Endothelial cell of umbilical vein (primary cell): ENCODE measurements at regions not wholly inside any gene's neighbourhood (a gene's known extent, or its start where the extent isn't known, plus 50 kb on each side); places are given as distances from the start of the nearest gene placed in this dataset.

Experiments used
- BruUV-seq: library from RNA; stranded (reverse); fragments of 400-500 nt; replicated peaks from 2 replicates; lab custom pipeline; 2021; lab: Mats Ljungman, UMichigan
- CTCF ChIA-PET: fragments of 300-600, 350-600 bp; sonication (Branson Sonifier 250); formaldehyde crosslinking; loops from one replicate; lab custom pipeline; 2021; ENCODE audit warnings: antibody characterized with exemption, inconsistent platforms; lab: Charles Lee
- POLR2A ChIA-PET: fragments of 300-600, 350-600 bp; sonication (Branson Sonifier 250); formaldehyde crosslinking; loops from one replicate; lab custom pipeline; 2021; ENCODE audit warnings: antibody characterized with exemption, inconsistent platforms; lab: Charles Lee
- DNase-seq: peaks from one replicate; pipeline ENCODE4 v3.0.0-alpha.2; 2011; ENCODE audit warnings: low read depth, low spot score
- FAIRE-seq: peaks from 2 replicates; lab custom pipeline; 2011; peaks lifted over from hg19 to GRCh38; lab: Jason Lieb, UNC
- H2AFZ ChIP-seq: 2 replicates; pipeline ENCODE4 v1.6.0; 2012; ENCODE audit warnings: low read depth, low read length, control low read depth, inconsistent platforms
- H3K27ac ChIP-seq: 2 replicates; pipeline ENCODE4 v1.5.1; 2011; ENCODE audit warnings: low read depth, mild to moderate bottlenecking, control low read depth, low read length, moderate library complexity; ENCODE audit not compliant: insufficient read depth
- H3K27me3 ChIP-seq, 2 experiments: 2 replicates each; pipeline versions ENCODE4 v1.6.0 to v1.6.1; 2011; ENCODE audit warnings: low read length in 2 of 2, mixed read lengths in 1 of 2; ENCODE audit not compliant: control insufficient read depth in 2 of 2, insufficient read depth in 2 of 2
- H3K36me3 ChIP-seq, 2 experiments: 2 replicates in 1 of 2; 3 replicates in 1 of 2; pipeline ENCODE4 v1.5.1; 2011; ENCODE audit warnings: low read length in 2 of 2, mild to moderate bottlenecking in 1 of 2, moderate library complexity in 1 of 2; ENCODE audit not compliant: control insufficient read depth in 2 of 2, insufficient read depth in 2 of 2; ENCODE audit errors: extremely low read depth in 1 of 2
- H3K4me1 ChIP-seq: 3 replicates; pipeline ENCODE4 v1.5.1; 2011; ENCODE audit warnings: mild to moderate bottlenecking, low read length; ENCODE audit not compliant: control insufficient read depth, insufficient read depth; ENCODE audit errors: extremely low read depth
- H3K4me2 ChIP-seq: 2 replicates; pipeline ENCODE4 v1.6.1; 2011; ENCODE audit warnings: low read length, control low read depth, mixed read lengths; ENCODE audit not compliant: insufficient read depth
- H3K4me3 ChIP-seq, 3 experiments: fragments of 200-600 bp in 1 of 3; sonication (generic), shearing (Covaris generic) in 1 of 3; replicated peaks in 1 of 3; 2 replicates each; pipeline ENCODE4 v1.5.1; 2011 to 2016; ENCODE audit warnings: control low read depth in 3 of 3, low read length in 3 of 3, mild to moderate bottlenecking in 2 of 3, inconsistent platforms in 1 of 3, low read depth in 1 of 3, moderate library complexity in 1 of 3; ENCODE audit not compliant: insufficient read depth in 1 of 3
- H3K79me2 ChIP-seq: 2 replicates; pipeline ENCODE4 v1.6.0; 2012; ENCODE audit warnings: low read length, inconsistent platforms; ENCODE audit not compliant: control insufficient read depth, insufficient read depth
- H3K9ac ChIP-seq: replicated peaks from 2 replicates; pipeline ENCODE3; 2011; ENCODE audit warnings: low read length, control low read depth; ENCODE audit not compliant: insufficient read depth; ENCODE audit errors: extremely low read depth
- H3K9me1 ChIP-seq: replicated peaks from 3 replicates; pipeline ENCODE4 v1.6.0; 2011; ENCODE audit warnings: mild to moderate bottlenecking, low read length; ENCODE audit not compliant: control insufficient read depth, insufficient read depth; ENCODE audit errors: extremely low read depth
- H3K9me3 ChIP-seq: replicated peaks from 2 replicates; pipeline ENCODE4 v1.5.1; 2012; ENCODE audit warnings: low read length, inconsistent platforms; ENCODE audit not compliant: control insufficient read depth, insufficient read depth
- H4K20me1 ChIP-seq: replicated peaks from 2 replicates; pipeline ENCODE3; 2011; ENCODE audit warnings: mild to moderate bottlenecking, low read length; ENCODE audit not compliant: control insufficient read depth, insufficient read depth; ENCODE audit errors: extremely low read depth
- EZH2 ChIP-seq: IDR thresholded peaks from 2 replicates; pipeline ENCODE4 v1.6.1; 2012; ENCODE audit warnings: borderline replicate concordance, low read depth, mild to moderate bottlenecking, moderate library complexity, low read length, inconsistent platforms; ENCODE audit not compliant: severe bottlenecking
- FOS ChIP-seq: IDR thresholded peaks from 2 replicates; pipeline ENCODE4 v1.6.1; 2011; ENCODE audit warnings: mild to moderate bottlenecking, low read length, moderate library complexity, borderline replicate concordance; ENCODE audit not compliant: insufficient read depth
- GATA2 ChIP-seq: IDR thresholded peaks from 2 replicates; pipeline ENCODE4 v1.7.0; 2011; ENCODE audit warnings: low read depth, mild to moderate bottlenecking, moderate library complexity, mixed read lengths, low read length; ENCODE audit not compliant: insufficient read length, insufficient read depth
- JUN ChIP-seq: IDR thresholded peaks from 2 replicates; pipeline ENCODE4 v1.6.1; 2011; ENCODE audit warnings: borderline replicate concordance, low read depth; ENCODE audit not compliant: insufficient read length, insufficient read depth
- MYC ChIP-seq: IDR thresholded peaks from one replicate; pipeline ENCODE4 v1.6.1; 2011; ENCODE audit warnings: mild to moderate bottlenecking, low read depth, low read length
- POLR2A ChIP-seq: IDR thresholded peaks from 2 replicates; pipeline ENCODE4 v1.6.1; 2012; ENCODE audit warnings: low read depth, mild to moderate bottlenecking, control low read depth, low read length
- POLR2AphosphoS5 ChIP-seq: IDR thresholded peaks from 2 replicates; pipeline ENCODE4 v1.6.1; 2012; ENCODE audit warnings: low read depth, mild to moderate bottlenecking, control low read depth, low read length, moderate library complexity; ENCODE audit not compliant: insufficient read depth
- dilution Hi-C: fragments of 300-500 bp; cut with MboI; formaldehyde crosslinking; loops from one replicate; pipeline ENCODE4 v1.15.0; 2019; ENCODE audit warnings: low sequenced_read_pairs; ENCODE audit not compliant: extremely low pct_ligation_motif_present
- intact Hi-C: fragments of 100-400 bp; cut with micrococcal nuclease; formaldehyde crosslinking; loops from one replicate; pipeline ENCODE4 v1.10.0; 2022
- TF ChIP-seq, protein P1 (sequence below), 2 donors: IDR thresholded peaks; 1 replicate in 1 of 2; 2 replicates in 1 of 2; pipeline ENCODE4 v1.5.1; 2011; ENCODE audit warnings: low read length in 2 of 2, mild to moderate bottlenecking in 2 of 2, moderate library complexity in 2 of 2, control low read depth in 1 of 2, inconsistent platforms in 1 of 2, low read depth in 1 of 2; ENCODE audit not compliant: insufficient read depth in 1 of 2; ENCODE audit errors: extremely low read depth in 1 of 2
- TF ChIP-seq, protein P2 (sequence below): IDR thresholded peaks from 2 replicates; pipeline ENCODE4 v1.6.1; 2011; ENCODE audit not compliant: insufficient read depth, insufficient read length

GRCh38 chr18:10037181-10037580 lies 123.4 kb downstream of the VAPA start:
- Histone ChIP-seq H4K20me1 (no peaks in the 10 kb centered on the region), H3K27ac (no peak overlapping the region), H3K27me3 (no peaks in the 10 kb centered on the region), H3K36me3 (no peaks in the 10 kb centered on the region), H3K9me3 (no peaks in the 10 kb centered on the region), H3K4me2 (no peak overlapping the region), H2AFZ (no peak overlapping the region), H3K9ac (no peak overlapping the region), H3K4me1 (peaks cover 3% of the 10 kb centered on the region), H3K9me1 (no peaks in the 10 kb centered on the region), H3K79me2 (no peaks in the 10 kb centered on the region), H3K4me3 (no peak overlapping the region)
- ChIA-PET CTCF (interaction anchor here (1.2 kb wide), 1 partner anchor 11 kb away, joined by 3 read pairs; no protein-coding TSS in a partner anchor), POLR2A (no interaction called here)
- no peak for DNase-seq
- FAIRE-seq: no peak
- no peak for TF ChIP-seq POLR2AphosphoS5
- no peak for TF ChIP-seq POLR2A
- no peak for TF ChIP-seq GATA2
- TF ChIP-seq, protein P1, sequence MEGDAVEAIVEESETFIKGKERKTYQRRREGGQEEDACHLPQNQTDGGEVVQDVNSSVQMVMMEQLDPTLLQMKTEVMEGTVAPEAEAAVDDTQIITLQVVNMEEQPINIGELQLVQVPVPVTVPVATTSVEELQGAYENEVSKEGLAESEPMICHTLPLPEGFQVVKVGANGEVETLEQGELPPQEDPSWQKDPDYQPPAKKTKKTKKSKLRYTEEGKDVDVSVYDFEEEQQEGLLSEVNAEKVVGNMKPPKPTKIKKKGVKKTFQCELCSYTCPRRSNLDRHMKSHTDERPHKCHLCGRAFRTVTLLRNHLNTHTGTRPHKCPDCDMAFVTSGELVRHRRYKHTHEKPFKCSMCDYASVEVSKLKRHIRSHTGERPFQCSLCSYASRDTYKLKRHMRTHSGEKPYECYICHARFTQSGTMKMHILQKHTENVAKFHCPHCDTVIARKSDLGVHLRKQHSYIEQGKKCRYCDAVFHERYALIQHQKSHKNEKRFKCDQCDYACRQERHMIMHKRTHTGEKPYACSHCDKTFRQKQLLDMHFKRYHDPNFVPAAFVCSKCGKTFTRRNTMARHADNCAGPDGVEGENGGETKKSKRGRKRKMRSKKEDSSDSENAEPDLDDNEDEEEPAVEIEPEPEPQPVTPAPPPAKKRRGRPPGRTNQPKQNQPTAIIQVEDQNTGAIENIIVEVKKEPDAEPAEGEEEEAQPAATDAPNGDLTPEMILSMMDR (IDR thresholded peaks at IDR 0.05; ENCODE audit: extremely low read depth in 1 of 2, insufficient read depth in 1 of 2, low read depth in 1 of 2, low read length in 2 of 2): no peak
- TF ChIP-seq, protein P2, sequence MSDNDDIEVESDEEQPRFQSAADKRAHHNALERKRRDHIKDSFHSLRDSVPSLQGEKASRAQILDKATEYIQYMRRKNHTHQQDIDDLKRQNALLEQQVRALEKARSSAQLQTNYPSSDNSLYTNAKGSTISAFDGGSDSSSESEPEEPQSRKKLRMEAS: no peak
- TF ChIP-seq EZH2: no peak
- TF ChIP-seq JUN: no peak
- TF ChIP-seq MYC: no peak
- no peak for TF ChIP-seq FOS
- intact Hi-C loops (no loop called here), dilution Hi-C loops (no loop called here)
- no TSS peak for BruUV-seq
